Gastrocnemius medialis (tissue), 4 donors: ENCODE measurements at regions not wholly inside any gene's neighbourhood (a gene's known extent, or its start where the extent isn't known, plus 50 kb on each side); places are given as distances from the start of the nearest gene placed in this dataset.

ENCODE experiments used
- ATAC-seq, 2 donors: fragments of 150-250 bp; one replicate each; pipeline ENCODE4 v1.9.1; 2016
- DNase-seq, 2 donors: peaks; one replicate each; pipeline ENCODE4 v3.0.0-alpha.2; 2019
- H3K27ac ChIP-seq, 4 donors: fragments of 200-600 bp; sonication (generic); 1 replicate in 1 of 4; 2 replicates in 3 of 4; pipeline ENCODE4 v1.5.1; 2016 to 2018; ENCODE audit warnings: mild to moderate bottlenecking in 2 of 4, moderate library complexity in 1 of 4
- H3K27me3 ChIP-seq, 3 donors: fragments of 200-600 bp; sonication (generic) in 2 of 3; 1 replicate in 1 of 3; 2 replicates in 2 of 3; pipeline versions ENCODE4 v1.5.1 to v1.6.0; 2016 to 2019; ENCODE audit warnings: mild to moderate bottlenecking in 1 of 3, moderate library complexity in 1 of 3
- H3K36me3 ChIP-seq, 2 donors: fragments of 200-600 bp; sonication (generic) in 1 of 2; one replicate each; pipeline ENCODE4 v1.5.1; 2017 to 2018
- H3K4me1 ChIP-seq, 2 donors: fragments of 200-600 bp; sonication (generic) in 1 of 2; one replicate each; pipeline ENCODE4 v1.5.1; 2016 to 2017; ENCODE audit warnings: mild to moderate bottlenecking in 2 of 2
- H3K4me3 ChIP-seq, 4 donors: fragments of 200-600 bp; sonication (generic) in 3 of 4; 1 replicate in 1 of 4; 2 replicates in 3 of 4; pipeline ENCODE4 v1.5.1; 2016 to 2019; ENCODE audit warnings: mild to moderate bottlenecking in 2 of 4
- H3K9me3 ChIP-seq, 3 donors: fragments of 200-600 bp; sonication (generic) in 2 of 3; 1 replicate in 1 of 3; 2 replicates in 2 of 3; pipeline ENCODE4 v1.5.1; 2016 to 2019
- POLR2A ChIP-seq, 2 donors: fragments of 450-650 bp; IDR thresholded peaks; one replicate each; pipeline ENCODE4 v1.6.1; 2017; ENCODE audit warnings: antibody characterized with exemption in 2 of 2, mild to moderate bottlenecking in 2 of 2, moderate library complexity in 2 of 2
- in situ Hi-C, 4 donors: fragments of 200-750 bp; cut with MboI; loops; one replicate each; pipeline versions ENCODE4 v1.15.0 to v1.8.0; 2017; ENCODE audit warnings: low sequenced_read_pairs in 4 of 4
- intact Hi-C: fragments of 100-400 bp; cut with DNase I; formaldehyde crosslinking; loops from one replicate; pipeline ENCODE4 v1.15.1; 2023; ENCODE audit warnings: low total_unique reads
- TF ChIP-seq, protein P1 (sequence below), 5 experiments: fragments of 450-650 bp in 3 of 5; fragments of 200-600 bp in 2 of 5; sonication (generic) in 2 of 5; IDR thresholded peaks in 4 of 5; conservative IDR thresholded peaks in 1 of 5; 1 replicate in 4 of 5; 2 replicates in 1 of 5; pipeline ENCODE4 v1.5.1; 2016 to 2019; ENCODE audit warnings: antibody characterized with exemption in 5 of 5, mild to moderate bottlenecking in 3 of 5, moderate library complexity in 3 of 5

DNA sequence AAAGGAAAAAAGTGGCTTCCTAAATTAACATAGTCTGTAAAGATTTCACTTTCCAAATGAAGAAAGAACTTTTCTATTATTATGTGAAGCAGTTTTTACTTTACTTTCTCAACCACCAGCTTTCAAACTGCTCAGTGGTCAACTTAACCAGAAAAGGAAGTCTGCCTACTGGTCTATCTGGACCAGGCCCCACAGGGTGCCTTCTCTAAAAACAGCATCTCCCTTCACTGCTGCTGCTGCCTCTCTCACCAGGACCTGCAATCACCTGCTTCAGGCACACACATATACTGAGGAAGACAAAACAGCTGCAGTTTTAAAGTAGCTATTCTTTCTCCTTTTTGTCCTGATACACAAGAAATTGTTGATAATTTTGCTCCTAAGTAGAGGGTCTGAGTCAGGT lies 221.3 kb upstream of the DCC start:
- no peaks in the 10 kb centered on the region for H3K4me1 ChIP-seq
- TF ChIP-seq POLR2A (IDR thresholded peaks at IDR 0.05): no peak
- TF ChIP-seq, protein P1, sequence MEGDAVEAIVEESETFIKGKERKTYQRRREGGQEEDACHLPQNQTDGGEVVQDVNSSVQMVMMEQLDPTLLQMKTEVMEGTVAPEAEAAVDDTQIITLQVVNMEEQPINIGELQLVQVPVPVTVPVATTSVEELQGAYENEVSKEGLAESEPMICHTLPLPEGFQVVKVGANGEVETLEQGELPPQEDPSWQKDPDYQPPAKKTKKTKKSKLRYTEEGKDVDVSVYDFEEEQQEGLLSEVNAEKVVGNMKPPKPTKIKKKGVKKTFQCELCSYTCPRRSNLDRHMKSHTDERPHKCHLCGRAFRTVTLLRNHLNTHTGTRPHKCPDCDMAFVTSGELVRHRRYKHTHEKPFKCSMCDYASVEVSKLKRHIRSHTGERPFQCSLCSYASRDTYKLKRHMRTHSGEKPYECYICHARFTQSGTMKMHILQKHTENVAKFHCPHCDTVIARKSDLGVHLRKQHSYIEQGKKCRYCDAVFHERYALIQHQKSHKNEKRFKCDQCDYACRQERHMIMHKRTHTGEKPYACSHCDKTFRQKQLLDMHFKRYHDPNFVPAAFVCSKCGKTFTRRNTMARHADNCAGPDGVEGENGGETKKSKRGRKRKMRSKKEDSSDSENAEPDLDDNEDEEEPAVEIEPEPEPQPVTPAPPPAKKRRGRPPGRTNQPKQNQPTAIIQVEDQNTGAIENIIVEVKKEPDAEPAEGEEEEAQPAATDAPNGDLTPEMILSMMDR (IDR thresholded peaks at IDR 0.05 in 4 of 5, conservative IDR thresholded peaks at IDR 0.05 in 1 of 5): no peak
- intact Hi-C loops (no loop called here), in situ Hi-C loops (no loop called here)
- ATAC-seq (no peak), DNase-seq (no peak)
- H3K36me3 ChIP-seq: no peaks in the 10 kb centered on the region
- H3K9me3 ChIP-seq: no peaks in the 10 kb centered on the region
- H3K4me3 ChIP-seq: no peak overlapping the region
- H3K27ac ChIP-seq: no peak overlapping the region
- no peaks in the 10 kb centered on the region for H3K27me3 ChIP-seq

DNA sequence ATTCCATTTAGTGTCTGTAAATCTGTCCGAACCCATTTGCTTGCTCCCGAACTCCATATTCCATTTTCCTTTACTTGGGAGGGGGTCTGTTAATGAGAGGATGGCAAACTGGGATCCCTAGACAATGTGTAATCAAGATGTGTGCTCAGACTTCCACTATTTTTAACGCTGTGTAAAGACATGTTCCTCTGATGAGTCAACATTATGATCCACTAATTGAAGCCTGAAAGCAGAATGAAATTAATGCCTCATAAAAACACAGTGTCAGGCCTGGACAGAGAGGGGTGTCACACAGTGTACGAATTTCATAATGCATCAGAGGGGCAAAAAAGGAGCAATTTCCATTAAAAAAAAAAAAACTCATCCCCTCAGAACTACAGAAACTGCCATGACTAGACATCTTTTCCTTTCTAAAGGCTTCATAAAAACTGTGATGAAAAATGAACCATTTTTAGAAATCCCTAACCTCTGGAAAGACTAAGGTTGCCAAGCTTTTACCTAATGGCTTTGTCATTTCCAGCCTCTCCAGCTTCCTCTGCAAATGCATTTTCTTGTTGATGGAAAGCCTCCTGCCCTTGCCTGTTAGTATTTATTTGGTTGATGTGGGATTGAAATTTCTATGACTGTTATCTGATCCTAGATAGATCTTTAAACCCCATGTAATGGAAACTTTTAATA lies 209.2 kb upstream of the DCC start:
- H3K4me3 ChIP-seq: no peak overlapping the region
- no peak overlapping the region for H3K27ac ChIP-seq
- DNase-seq (no peak), ATAC-seq (no peak)
- intact Hi-C loops (no loop called here), in situ Hi-C loops (no loop called here)
- TF ChIP-seq, protein P1 (IDR thresholded peaks at IDR 0.05 in 4 of 5, conservative IDR thresholded peaks at IDR 0.05 in 1 of 5): no peak
- no peak for TF ChIP-seq POLR2A (IDR thresholded peaks at IDR 0.05)
- H3K27me3 ChIP-seq: no peaks in the 10 kb centered on the region
- no peaks in the 10 kb centered on the region for H3K36me3 ChIP-seq
- no peaks in the 10 kb centered on the region for H3K9me3 ChIP-seq
- no peaks in the 10 kb centered on the region for H3K4me1 ChIP-seq

DNA sequence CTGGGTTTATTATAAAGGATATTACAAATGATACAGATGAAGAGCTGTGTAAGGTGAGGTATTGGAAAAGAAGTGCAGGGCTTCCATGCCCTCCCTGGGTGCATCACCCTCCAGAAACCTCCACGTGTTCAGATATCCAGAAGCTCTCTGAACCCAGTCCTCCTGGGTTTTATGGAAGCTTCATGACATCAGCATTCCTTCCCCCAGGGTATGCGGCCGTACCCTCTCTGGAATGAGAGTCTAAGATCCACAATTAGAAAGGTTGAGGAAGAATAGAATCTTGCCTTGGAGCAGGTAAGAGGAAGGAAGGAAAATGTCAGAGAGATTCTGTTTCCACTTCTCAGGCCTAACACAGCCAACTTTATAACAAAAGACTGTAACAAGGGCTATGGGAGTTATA lies 208.2 kb upstream of the DCC start:
- H3K27ac ChIP-seq: no peak overlapping the region
- DNase-seq: no peak
- in situ Hi-C loops: no loop called here

DNA sequence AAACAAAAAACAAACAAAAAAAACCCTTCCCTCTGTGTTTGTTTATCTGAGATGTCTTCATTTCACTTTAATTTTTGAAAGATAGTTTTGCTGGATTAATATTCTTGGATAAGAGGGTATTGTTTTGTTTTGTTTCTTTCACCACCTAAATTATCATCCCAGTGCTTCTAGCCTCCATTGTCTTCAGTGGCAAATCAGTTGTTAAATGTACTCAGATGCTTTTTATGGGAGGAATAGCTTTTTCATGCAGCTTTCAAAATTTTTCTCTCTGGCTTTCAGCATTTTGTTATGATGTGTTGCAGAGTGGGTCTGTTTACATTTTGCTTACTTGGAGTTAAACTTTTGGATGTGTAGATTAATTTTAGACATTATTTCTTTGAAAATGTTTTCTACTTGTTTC lies 203.5 kb upstream of the DCC start:
- TF ChIP-seq POLR2A (IDR thresholded peaks at IDR 0.05): no peak
- TF ChIP-seq, protein P1 (IDR thresholded peaks at IDR 0.05 in 4 of 5, conservative IDR thresholded peaks at IDR 0.05 in 1 of 5): no peak
- in situ Hi-C loops: no loop called here
- intact Hi-C loops: no loop called here

More for the DNA sequence above, 208.2 kb upstream of the DCC start:
- intact Hi-C loops: no loop called here
- ATAC-seq: no peak
- H3K4me1 ChIP-seq: no peaks in the 10 kb centered on the region
- H3K36me3 ChIP-seq: no peaks in the 10 kb centered on the region
- no peak overlapping the region for H3K4me3 ChIP-seq
- no peaks in the 10 kb centered on the region for H3K9me3 ChIP-seq
- H3K27me3 ChIP-seq: no peaks in the 10 kb centered on the region
- no peak for TF ChIP-seq POLR2A (IDR thresholded peaks at IDR 0.05)

DNA sequence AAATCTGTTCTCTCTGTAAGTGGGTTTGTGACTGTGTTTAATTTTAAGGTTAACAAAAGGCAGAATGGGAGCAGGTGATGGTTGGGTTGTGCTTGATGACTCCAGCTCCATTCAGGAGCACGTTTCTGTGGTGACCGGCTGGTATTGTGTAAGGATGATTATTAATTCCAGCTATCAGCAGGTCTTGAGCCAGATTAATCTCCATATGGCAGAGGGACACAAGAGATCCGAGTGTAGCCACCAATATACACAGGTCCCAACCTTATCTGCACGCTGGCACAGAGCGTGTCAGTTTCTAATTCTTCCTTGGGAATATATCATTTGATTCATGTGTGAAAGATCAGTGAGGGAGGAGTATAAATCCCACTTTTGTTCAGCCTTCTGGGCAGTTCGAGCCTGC lies 199.0 kb upstream of the DCC start:
- ATAC-seq (no peak), DNase-seq (no peak)
- H3K9me3 ChIP-seq: no peaks in the 10 kb centered on the region
- no peak overlapping the region for H3K27ac ChIP-seq
- H3K4me1 ChIP-seq: no peaks in the 10 kb centered on the region
- H3K4me3 ChIP-seq: no peak overlapping the region
- in situ Hi-C loops (no loop called here), intact Hi-C loops (no loop called here)
- TF ChIP-seq, protein P1 (IDR thresholded peaks at IDR 0.05 in 4 of 5, conservative IDR thresholded peaks at IDR 0.05 in 1 of 5): no peak
- no peaks in the 10 kb centered on the region for H3K36me3 ChIP-seq
- no peaks in the 10 kb centered on the region for H3K27me3 ChIP-seq

More for the DNA sequence above, 203.5 kb upstream of the DCC start:
- Histone ChIP-seq H3K27me3 (no peaks in the 10 kb centered on the region), H3K4me1 (no peaks in the 10 kb centered on the region), H3K9me3 (no peaks in the 10 kb centered on the region), H3K27ac (no peak overlapping the region), H3K36me3 (no peaks in the 10 kb centered on the region), H3K4me3 (no peak overlapping the region)
- no peak for ATAC-seq
- DNase-seq: no peak
